ENCODE measurements at regions not wholly inside any gene's neighbourhood (a gene's known extent, or its start where the extent isn't known, plus 50 kb on each side); places are given as distances from the start of the nearest gene placed in this dataset.

GRCh38 chr1:222306011-222306410 lies 241.9 kb downstream of the HHIPL2 start:
- H4K20me1 ChIP-seq (ENCODE audit: insufficient read depth), result no peaks in the 10 kb centered on the region
- H3K9me2 ChIP-seq (ENCODE audit: insufficient read depth, low read length), result no peaks in the 10 kb centered on the region
- TF ChIP-seq POLR2AphosphoS5 (IDR thresholded peaks at IDR 0.05), result no peak
- no peak for TF ChIP-seq CTCF (IDR thresholded peaks at IDR 0.05; ENCODE audit: poor library complexity, severe bottlenecking)
- TF ChIP-seq EZH2 (IDR thresholded peaks at IDR 0.05; ENCODE audit: borderline replicate concordance, insufficient read depth, low read length, poor library complexity, severe bottlenecking), result no peak
- no peak for TF ChIP-seq SMC3 (conservative IDR thresholded peaks at IDR 0.05; ENCODE audit: poor library complexity)
- TF ChIP-seq REST (IDR thresholded peaks at IDR 0.05; ENCODE audit: borderline replicate concordance), result no peak
- TF ChIP-seq RAD21 (conservative IDR thresholded peaks at IDR 0.05), result no peak
- no peak for TF ChIP-seq EP300 (conservative IDR thresholded peaks at IDR 0.05; ENCODE audit: poor library complexity, severe bottlenecking)
- TF ChIP-seq MXI1 (conservative IDR thresholded peaks at IDR 0.05; ENCODE audit: poor library complexity, severe bottlenecking), result no peak
- TF ChIP-seq TAF1 (IDR thresholded peaks at IDR 0.05; ENCODE audit: low read depth), result no peak
- H3K27me3 ChIP-seq (ENCODE audit: insufficient read depth, low read depth, low read length), result no peaks in the 10 kb centered on the region
- no peaks in the 10 kb centered on the region for H3K79me2 ChIP-seq (replicated peaks; ENCODE audit: insufficient read depth, low read length)
- H3K4me3 ChIP-seq (ENCODE audit: low read length), result no peak overlapping the region
- H2AFZ ChIP-seq (ENCODE audit: low read depth, low read length), result no peak overlapping the region
- H3K27ac ChIP-seq (ENCODE audit: low read length), result no peak overlapping the region
- no peaks in the 10 kb centered on the region for H3K36me3 ChIP-seq (ENCODE audit: insufficient read depth, low read length)
- no peak overlapping the region for H3K9ac ChIP-seq (ENCODE audit: low read length)
- no peak overlapping the region for H3K4me2 ChIP-seq (ENCODE audit: low read length)
- H3F3A ChIP-seq (ENCODE audit: insufficient read depth, low read length, poor library complexity, severe bottlenecking), result no peaks in the 10 kb centered on the region
- no peaks in the 10 kb centered on the region for H3K9me3 ChIP-seq (ENCODE audit: low read length)

- no peaks in the 10 kb centered on the region for H3K36me3 ChIP-seq (ENCODE audit: insufficient read depth, low read length)
These were observed 246.3 kb downstream of the HHIPL2 start for GRCh38 chr1:222301652-222302051.

More at GRCh38 chr1:222301652-222302051, 246.3 kb downstream of the HHIPL2 start:
- no peak for TF ChIP-seq REST (IDR thresholded peaks at IDR 0.05; ENCODE audit: borderline replicate concordance)
- no peak for TF ChIP-seq EP300 (conservative IDR thresholded peaks at IDR 0.05; ENCODE audit: poor library complexity, severe bottlenecking)
- no peak for TF ChIP-seq CTCF (IDR thresholded peaks at IDR 0.05; ENCODE audit: poor library complexity, severe bottlenecking)
- TF ChIP-seq RAD21 (conservative IDR thresholded peaks at IDR 0.05), result no peak
- no peak for TF ChIP-seq SMC3 (conservative IDR thresholded peaks at IDR 0.05; ENCODE audit: poor library complexity)
- no peak for TF ChIP-seq MXI1 (conservative IDR thresholded peaks at IDR 0.05; ENCODE audit: poor library complexity, severe bottlenecking)
- no peak for TF ChIP-seq POLR2AphosphoS5 (IDR thresholded peaks at IDR 0.05)
- TF ChIP-seq EZH2 (IDR thresholded peaks at IDR 0.05; ENCODE audit: borderline replicate concordance, insufficient read depth, low read length, poor library complexity, severe bottlenecking), result no peak
- no peak for TF ChIP-seq TAF1 (IDR thresholded peaks at IDR 0.05; ENCODE audit: low read depth)
- Histone ChIP-seq H3K9me3 (ENCODE audit: low read length) (no peaks in the 10 kb centered on the region), H3K4me2 (ENCODE audit: low read length) (no peak overlapping the region), H2AFZ (ENCODE audit: low read depth, low read length) (no peak overlapping the region), H4K20me1 (ENCODE audit: insufficient read depth) (no peaks in the 10 kb centered on the region), H3K27ac (ENCODE audit: low read length) (no peak overlapping the region), H3K9me2 (ENCODE audit: insufficient read depth, low read length) (no peaks in the 10 kb centered on the region), H3K4me3 (ENCODE audit: low read length) (no peak overlapping the region), H3F3A (ENCODE audit: insufficient read depth, low read length, poor library complexity, severe bottlenecking) (no peaks in the 10 kb centered on the region), H3K79me2 (replicated peaks; ENCODE audit: insufficient read depth, low read length) (no peaks in the 10 kb centered on the region), H3K27me3 (ENCODE audit: insufficient read depth, low read depth, low read length) (no peaks in the 10 kb centered on the region), H3K9ac (ENCODE audit: low read length) (no peak overlapping the region)

All from neural cell (in vitro differentiated cells).